Kidney epithelial cell (primary cell): ENCODE measurements at regions not wholly inside any gene's neighbourhood (a gene's known extent, or its start where the extent isn't known, plus 50 kb on each side); places are given as distances from the start of the nearest gene placed in this dataset.
"Not testable (repeated sequence)": the region's sequence is repeated elsewhere in the genome, so short reads cannot be mapped to it uniquely, and the experiment has no call there.

Experiments used
- DNase-seq: peaks from one replicate; pipeline ENCODE4 v3.0.0-alpha.2; 2010; ENCODE audit warnings: low read depth
- H3K27me3 ChIP-seq: 2 replicates; pipeline ENCODE4 v1.6.0; 2011; ENCODE audit warnings: low read length; ENCODE audit not compliant: control insufficient read depth, insufficient read depth
- H3K36me3 ChIP-seq: 2 replicates; pipeline ENCODE4 v1.5.1; 2011; ENCODE audit warnings: low read length; ENCODE audit not compliant: control insufficient read depth, insufficient read depth
- H3K4me3 ChIP-seq: 2 replicates; pipeline ENCODE4 v1.5.1; 2011; ENCODE audit warnings: low read depth, mild to moderate bottlenecking, control low read depth, low read length
- TF ChIP-seq, protein P1 (sequence below): IDR thresholded peaks from 2 replicates; pipeline ENCODE4 v1.5.1; 2011; ENCODE audit warnings: mild to moderate bottlenecking, moderate library complexity, low read length, control low read depth, inconsistent platforms; ENCODE audit not compliant: insufficient read depth, poor library complexity, severe bottlenecking

DNA sequence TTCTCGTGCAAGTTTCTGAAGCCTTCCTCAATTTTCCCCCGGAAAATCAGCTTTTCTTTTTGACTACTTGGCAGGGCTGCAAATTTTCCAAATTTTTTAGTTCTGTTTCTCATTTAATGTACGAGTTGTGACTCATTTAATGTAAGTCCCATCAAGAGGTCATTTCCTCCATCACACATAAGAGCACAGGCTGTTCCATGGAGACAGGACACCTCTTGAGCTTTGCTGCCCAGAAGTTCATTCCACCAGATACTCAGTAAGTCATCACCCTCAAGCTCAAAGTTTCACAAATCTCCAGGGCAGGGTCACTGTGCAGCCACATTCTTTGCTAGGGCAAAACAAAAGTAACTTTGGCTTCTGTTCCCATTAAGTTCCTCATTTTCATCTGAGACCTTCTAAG is 101.5 kb upstream of the TEKT4 start:
- no peak overlapping the region for H3K4me3 ChIP-seq
- TF ChIP-seq, protein P1, sequence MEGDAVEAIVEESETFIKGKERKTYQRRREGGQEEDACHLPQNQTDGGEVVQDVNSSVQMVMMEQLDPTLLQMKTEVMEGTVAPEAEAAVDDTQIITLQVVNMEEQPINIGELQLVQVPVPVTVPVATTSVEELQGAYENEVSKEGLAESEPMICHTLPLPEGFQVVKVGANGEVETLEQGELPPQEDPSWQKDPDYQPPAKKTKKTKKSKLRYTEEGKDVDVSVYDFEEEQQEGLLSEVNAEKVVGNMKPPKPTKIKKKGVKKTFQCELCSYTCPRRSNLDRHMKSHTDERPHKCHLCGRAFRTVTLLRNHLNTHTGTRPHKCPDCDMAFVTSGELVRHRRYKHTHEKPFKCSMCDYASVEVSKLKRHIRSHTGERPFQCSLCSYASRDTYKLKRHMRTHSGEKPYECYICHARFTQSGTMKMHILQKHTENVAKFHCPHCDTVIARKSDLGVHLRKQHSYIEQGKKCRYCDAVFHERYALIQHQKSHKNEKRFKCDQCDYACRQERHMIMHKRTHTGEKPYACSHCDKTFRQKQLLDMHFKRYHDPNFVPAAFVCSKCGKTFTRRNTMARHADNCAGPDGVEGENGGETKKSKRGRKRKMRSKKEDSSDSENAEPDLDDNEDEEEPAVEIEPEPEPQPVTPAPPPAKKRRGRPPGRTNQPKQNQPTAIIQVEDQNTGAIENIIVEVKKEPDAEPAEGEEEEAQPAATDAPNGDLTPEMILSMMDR = no peak
- H3K36me3 ChIP-seq = no peaks in the 10 kb centered on the region
- H3K27me3 ChIP-seq = no peaks in the 10 kb centered on the region
- no peak for DNase-seq

DNA sequence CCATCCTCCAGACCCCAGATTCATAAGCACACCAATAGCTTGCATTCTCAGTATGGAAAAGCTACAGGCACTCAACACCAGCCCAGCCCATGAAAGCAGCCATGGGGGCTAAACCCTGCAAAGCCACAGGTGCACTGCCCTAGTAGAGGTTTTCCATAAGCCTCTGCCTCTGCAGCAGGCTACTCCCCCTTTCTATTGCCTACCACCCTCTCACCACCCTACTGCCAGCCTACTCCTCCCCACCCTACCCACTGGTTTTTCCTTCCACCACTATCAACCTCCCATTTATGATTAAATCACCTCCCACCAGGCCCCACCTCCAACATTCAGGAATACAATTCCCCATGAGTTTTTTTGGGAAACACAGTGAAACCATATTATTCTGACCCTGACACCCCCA is 96.4 kb upstream of the TEKT4 start:
- no peak for DNase-seq
- TF ChIP-seq, protein P1 = no peak
- Histone ChIP-seq H3K36me3 (no peaks in the 10 kb centered on the region), H3K27me3 (no peaks in the 10 kb centered on the region), H3K4me3 (no peak overlapping the region)

GRCh38 chr2:94776036-94776435 is 95.2 kb upstream of the TEKT4 start:
- no peaks in the 10 kb centered on the region for H3K36me3 ChIP-seq
- H3K4me3 ChIP-seq = no peak overlapping the region
- H3K27me3 ChIP-seq = no peaks in the 10 kb centered on the region
- DNase-seq = no peak
- TF ChIP-seq, protein P1 = no peak

DNA sequence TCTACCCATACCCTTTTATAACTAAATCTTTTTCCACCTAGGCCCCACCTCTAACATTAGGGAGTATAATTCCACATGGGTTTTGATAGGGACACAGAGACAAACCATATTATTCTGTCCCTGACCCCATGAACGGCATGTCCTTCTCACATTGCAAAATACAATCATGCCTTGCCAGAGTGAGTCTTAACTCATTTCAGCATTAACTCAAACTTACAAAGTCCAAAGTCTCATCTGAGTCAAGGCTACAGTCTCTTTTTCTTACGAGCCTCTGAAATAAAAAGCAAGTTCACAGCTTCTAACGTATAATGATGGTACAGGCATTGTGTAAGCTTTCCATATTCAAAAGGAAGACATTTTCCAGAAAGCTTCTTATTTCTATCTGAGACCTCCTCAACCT is 86.1 kb upstream of the TEKT4 start:
- H3K36me3 ChIP-seq, H3K27me3 ChIP-seq, DNase-seq, H3K4me3 ChIP-seq: not testable (repeated sequence)

- not testable (repeated sequence) for H3K36me3 ChIP-seq, DNase-seq, H3K27me3 ChIP-seq, H3K4me3 ChIP-seq
Observed at GRCh38 chr2:94786424-94786823, 84.8 kb upstream of the TEKT4 start.

DNA sequence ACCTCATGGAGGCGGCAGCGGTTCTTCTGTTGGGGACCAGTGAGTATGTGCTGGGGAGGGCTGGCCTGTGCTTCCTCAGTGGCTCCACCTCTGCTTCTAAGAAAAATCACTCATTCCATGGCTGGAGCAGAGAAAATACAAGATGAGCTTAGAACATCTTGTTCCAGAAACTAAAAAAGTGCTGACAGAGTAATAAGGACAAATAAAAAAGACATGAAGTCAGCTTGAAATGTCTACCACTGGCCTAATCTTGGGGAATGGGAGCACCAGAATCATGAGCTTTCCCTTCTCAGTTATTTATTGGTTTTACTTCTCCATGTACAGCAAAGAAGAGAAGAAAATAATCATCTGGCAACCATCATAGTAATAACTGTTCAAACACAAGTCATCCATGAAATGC is 81.1 kb upstream of the TEKT4 start:
- H3K27me3 ChIP-seq, H3K36me3 ChIP-seq, H3K4me3 ChIP-seq, DNase-seq: not testable (repeated sequence)

DNA sequence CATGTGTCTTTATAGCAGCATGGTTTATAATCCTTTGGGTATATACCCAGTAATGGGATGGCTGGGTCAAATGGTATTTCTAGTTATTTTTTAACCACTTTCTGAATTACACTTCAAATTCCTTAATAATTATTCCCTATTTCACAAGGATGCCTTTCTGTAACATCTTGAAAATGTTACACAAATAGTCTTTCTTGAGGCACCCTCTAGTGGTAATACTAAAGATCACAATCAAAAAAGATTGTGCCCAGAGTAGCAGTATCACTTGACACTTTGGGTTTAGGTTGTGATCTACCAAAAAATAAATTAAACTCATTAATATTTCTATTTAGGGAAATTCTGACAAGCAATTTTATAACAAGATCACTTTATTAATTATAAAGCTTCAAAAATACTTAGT is 74.0 kb upstream of the TEKT4 start:
- TF ChIP-seq, protein P1 = peak; percentile 42
- not testable (repeated sequence) for H3K36me3 ChIP-seq, H3K27me3 ChIP-seq, DNase-seq, H3K4me3 ChIP-seq
